K562 (cell line): ENCODE measurements at regions not wholly inside any gene's neighbourhood (a gene's known extent, or its start where the extent isn't known, plus 50 kb on each side); places are given as distances from the start of the nearest gene placed in this dataset.

Source experiments
- ATAC-seq: fragments of 200-7000 bp; cut with Tn5 transposase; 3 replicates; pipeline ENCODE4 v1.9.1; 2020; ENCODE audit warnings: moderate library complexity
- BruUV-seq: library from RNA; stranded (reverse); fragments of 400-500 nt; replicated peaks from 2 replicates; lab custom pipeline; 2021; lab: Mats Ljungman, UMichigan
- CTCF ChIA-PET: fragments of 300-600 bp; formaldehyde crosslinking; extraction: SDS; loops from one replicate; lab custom pipeline; 2021; ENCODE audit warnings: low intra/inter-chr PET ratio; lab: Yijun Ruan, JAX
- POLR2A ChIA-PET: fragments of 300-600, 350-650 bp; sonication (Branson Sonifier 250); formaldehyde crosslinking; extraction: SDS; loops from one replicate; lab custom pipeline; 2021; ENCODE audit warnings: antibody characterized with exemption, inconsistent platforms; lab: Yijun Ruan, JAX
- DNase-seq, 4 experiments: peaks; one replicate each; pipeline versions ENCODE4 v3.0.0 to v3.0.0-alpha.2; 2011 to 2018; ENCODE audit warnings: low spot score in 3 of 4, mixed read lengths in 3 of 4; ENCODE audit errors: extremely low read depth in 1 of 4
- FAIRE-seq: peaks from 2 replicates; lab custom pipeline; 2011; peaks lifted over from hg19 to GRCh38; lab: Jason Lieb, UNC
- H2AFZ ChIP-seq: 2 replicates; pipeline ENCODE4 v1.6.0; 2011; ENCODE audit warnings: low read depth, low read length, control low read depth, inconsistent platforms
- H3K27ac ChIP-seq: fragments of 200-600 bp; 3 replicates; pipeline ENCODE4 v1.8.0; 2011; ENCODE audit warnings: low read depth, mild to moderate bottlenecking, control low read depth, inconsistent platforms, low read length, moderate library complexity, mixed read lengths; ENCODE audit errors: extremely low read depth
- H3K27me3 ChIP-seq, 2 experiments: fragments of 300-600 bp in 1 of 2; 2 replicates in 1 of 2; 3 replicates in 1 of 2; pipeline versions ENCODE4 v1.6.0 to v1.8.0; 2011; ENCODE audit warnings: inconsistent platforms in 2 of 2, low read length in 2 of 2, mild to moderate bottlenecking in 1 of 2, mixed read lengths in 1 of 2, moderate library complexity in 1 of 2; ENCODE audit not compliant: control insufficient read depth in 2 of 2, insufficient read depth in 2 of 2
- H3K36me3 ChIP-seq: fragments of 300-600 bp; 3 replicates; pipeline ENCODE4 v1.8.0; 2011; ENCODE audit warnings: mild to moderate bottlenecking, low read length, inconsistent platforms; ENCODE audit not compliant: control insufficient read depth, insufficient read depth
- H3K4me1 ChIP-seq, 2 experiments: fragments of 200-600 bp in 1 of 2; replicated peaks in 1 of 2; 2 replicates in 1 of 2; 3 replicates in 1 of 2; pipeline versions ENCODE4 v1.5.1 to v1.8.0; 2011; ENCODE audit warnings: inconsistent platforms in 2 of 2, low read length in 2 of 2, mild to moderate bottlenecking in 1 of 2, mixed read lengths in 1 of 2, moderate library complexity in 1 of 2; ENCODE audit not compliant: control insufficient read depth in 2 of 2, insufficient read depth in 2 of 2
- H3K4me2 ChIP-seq: 2 replicates; pipeline ENCODE4 v1.6.1; 2011; ENCODE audit warnings: low read length, control low read depth, inconsistent platforms, mixed read lengths; ENCODE audit not compliant: insufficient read depth
- H3K4me3 ChIP-seq: fragments of 200-600 bp; sonication (generic), shearing (Covaris generic); 2 replicates; pipeline ENCODE4 v1.5.1; 2016; ENCODE audit warnings: control low read depth, inconsistent platforms
- H3K79me2 ChIP-seq: fragments of 200-600 bp; 3 replicates; pipeline ENCODE4 v1.8.0; 2011; ENCODE audit warnings: low read length, inconsistent platforms; ENCODE audit not compliant: control insufficient read depth, insufficient read depth
- H3K9ac ChIP-seq, 2 experiments: 2 replicates each; pipeline versions ENCODE4 v1.6.0 to v1.6.1; 2011; ENCODE audit warnings: low read depth in 2 of 2, low read length in 2 of 2, control low read depth in 1 of 2, inconsistent platforms in 1 of 2, mild to moderate bottlenecking in 1 of 2, mixed read lengths in 1 of 2; ENCODE audit not compliant: insufficient read depth in 1 of 2
- H3K9me1 ChIP-seq: one replicate; pipeline ENCODE4 v1.6.0; 2011; ENCODE audit warnings: inconsistent platforms, mild to moderate bottlenecking, low read length, moderate library complexity; ENCODE audit not compliant: control insufficient read depth, insufficient read depth
- H3K9me3 ChIP-seq: replicated peaks from 2 replicates; pipeline ENCODE4 v1.5.1; 2011; ENCODE audit warnings: low read depth, low read length, inconsistent platforms; ENCODE audit not compliant: control insufficient read depth, insufficient read depth
- H4K20me1 ChIP-seq: replicated peaks from 2 replicates; pipeline ENCODE4 v1.6.1; 2011; ENCODE audit warnings: low read length, inconsistent platforms, mixed read lengths; ENCODE audit not compliant: control insufficient read depth, insufficient read depth
- ETV1 ChIP-seq: fragments of 450-650 bp; conservative IDR thresholded peaks from 2 replicates; pipeline ENCODE4 v1.6.1; 2016; ENCODE audit warnings: missing genetic modification characterization, control low read depth, low read depth, missing compliant biosample characterization
- FOXM1 ChIP-seq, 2 experiments: fragments of 450-650 bp in 1 of 2; sonication (generic) in 1 of 2; formaldehyde crosslinking in 1 of 2; IDR thresholded peaks; 2 replicates each; pipeline versions ENCODE4 v1.6.1 to v1.9.0; 2017 to 2022; ENCODE audit warnings: low read depth in 2 of 2, mild to moderate bottlenecking in 2 of 2, missing genetic modification reagents in 1 of 2, moderate library complexity in 1 of 2
- RAD51 ChIP-seq: fragments of 450-650 bp; IDR thresholded peaks from 2 replicates; pipeline ENCODE4 v1.7.1; 2016; ENCODE audit warnings: low read depth, mild to moderate bottlenecking, borderline replicate concordance
- SIRT6 ChIP-seq: IDR thresholded peaks from one replicate; pipeline ENCODE4 v1.6.1; 2012; ENCODE audit warnings: low read depth, mild to moderate bottlenecking, control low read depth, inconsistent platforms, low read length, moderate library complexity
- SMARCB1 ChIP-seq: IDR thresholded peaks from 2 replicates; pipeline ENCODE4 v1.6.1; 2011; ENCODE audit warnings: improper control_type of control experiment, low read depth; ENCODE audit not compliant: insufficient read length
- ZNF318 ChIP-seq, 2 experiments: fragments of 450-650 bp; IDR thresholded peaks; 2 replicates each; pipeline ENCODE4 v1.6.1; 2016; ENCODE audit warnings: mild to moderate bottlenecking in 2 of 2, borderline replicate concordance in 1 of 2, low read depth in 1 of 2, moderate library complexity in 1 of 2
- ZNF696 ChIP-seq: fragments of 250-450 bp; sonication (Bioruptor Pico); conservative IDR thresholded peaks from 2 replicates; pipeline ENCODE4 v1.4.0; 2020; ENCODE audit warnings: mild to moderate bottlenecking, moderate library complexity
- WGBS: fragments of 100-300 bp; shearing (Covaris generic); methylation state at CpG from one replicate; pipeline ENCODE4 v1.1.6; 2016; ENCODE audit warnings: low coverage, mixed read lengths; ENCODE audit not compliant: insufficient coverage; ENCODE audit errors: missing lambda C conversion rate; 5-methylcytosine and 5-hydroxymethylcytosine counted together
- in situ Hi-C: fragments of 300-500 bp; cut with MboI; formaldehyde crosslinking; loops from 4 replicates; pipeline ENCODE4 v1.15.0; 2018; ENCODE audit warnings: inconsistent platforms, mixed read lengths
- intact Hi-C: fragments of 100-400 bp; cut with micrococcal nuclease; formaldehyde crosslinking; loops from 2 replicates; pipeline ENCODE4 v1.14.2; 2022
- TF ChIP-seq, protein P1 (sequence below): sonication (generic); formaldehyde crosslinking; IDR thresholded peaks from 2 replicates; pipeline ENCODE4 v1.8.0; 2022; ENCODE audit warnings: mild to moderate bottlenecking, missing genetic modification reagents

DNA sequence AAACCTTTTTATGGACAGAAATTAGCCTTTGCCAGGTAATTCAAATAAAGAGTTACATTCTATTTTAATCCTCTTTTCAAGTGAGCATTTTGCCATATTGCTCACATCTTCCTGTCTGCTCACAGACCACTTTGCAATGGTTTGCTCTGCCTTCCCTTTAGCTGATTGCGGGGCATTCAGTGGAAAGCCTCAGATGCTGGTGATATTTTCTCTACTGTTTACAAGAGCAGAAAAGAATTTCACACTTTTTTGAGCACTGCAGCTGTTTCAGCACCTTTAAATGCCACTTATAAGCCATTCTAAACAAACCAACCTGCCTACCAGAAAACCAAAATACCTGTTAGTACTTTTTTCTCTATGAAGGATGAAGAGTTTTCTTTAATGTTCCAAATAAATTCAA, 195.7 kb upstream of the LRIG3 start:
- no TSS peak for BruUV-seq
- Histone ChIP-seq H3K9me3 (no peaks in the 10 kb centered on the region), H3K27me3 (no peaks in the 10 kb centered on the region), H4K20me1 (no peaks in the 10 kb centered on the region), H3K9ac (no peak overlapping the region), H3K36me3 (no peaks in the 10 kb centered on the region), H3K9me1 (no peaks in the 10 kb centered on the region), H3K4me3 (no peak overlapping the region), H2AFZ (no peak overlapping the region), H3K4me2 (no peak overlapping the region), H3K79me2 (no peaks in the 10 kb centered on the region), H3K27ac (no peak overlapping the region), H3K4me1 (no peaks in the 10 kb centered on the region)
- ChIA-PET POLR2A (interaction anchor here (0.6 kb wide), 1 partner anchor 468 kb away, joined by 3 read pairs; no protein-coding TSS in a partner anchor), CTCF (no interaction called here)
- ATAC-seq, result no peak
- in situ Hi-C loops, result no loop called here
- intact Hi-C loops, result no loop called here
- no peak for DNase-seq
- no peak for FAIRE-seq
- 0% methylated on average over 1 of the region's 1 CpG for WGBS
- TF ChIP-seq SIRT6 (no peak), ZNF318 (IDR thresholded peaks at IDR 0.05; ENCODE audit: borderline replicate concordance in 1 of 2, low read depth in 1 of 2) (no peak), ETV1 (tag) (no peak), ZNF696 (no peak), FOXM1 (IDR thresholded peaks at IDR 0.05; ENCODE audit: low read depth) (no peak), FOXM1 (CRISPR knock-in tag; IDR thresholded peaks at IDR 0.05; ENCODE audit: low read depth) (no peak), SMARCB1 (no peak), RAD51 (no peak)
- TF ChIP-seq, protein P1, sequence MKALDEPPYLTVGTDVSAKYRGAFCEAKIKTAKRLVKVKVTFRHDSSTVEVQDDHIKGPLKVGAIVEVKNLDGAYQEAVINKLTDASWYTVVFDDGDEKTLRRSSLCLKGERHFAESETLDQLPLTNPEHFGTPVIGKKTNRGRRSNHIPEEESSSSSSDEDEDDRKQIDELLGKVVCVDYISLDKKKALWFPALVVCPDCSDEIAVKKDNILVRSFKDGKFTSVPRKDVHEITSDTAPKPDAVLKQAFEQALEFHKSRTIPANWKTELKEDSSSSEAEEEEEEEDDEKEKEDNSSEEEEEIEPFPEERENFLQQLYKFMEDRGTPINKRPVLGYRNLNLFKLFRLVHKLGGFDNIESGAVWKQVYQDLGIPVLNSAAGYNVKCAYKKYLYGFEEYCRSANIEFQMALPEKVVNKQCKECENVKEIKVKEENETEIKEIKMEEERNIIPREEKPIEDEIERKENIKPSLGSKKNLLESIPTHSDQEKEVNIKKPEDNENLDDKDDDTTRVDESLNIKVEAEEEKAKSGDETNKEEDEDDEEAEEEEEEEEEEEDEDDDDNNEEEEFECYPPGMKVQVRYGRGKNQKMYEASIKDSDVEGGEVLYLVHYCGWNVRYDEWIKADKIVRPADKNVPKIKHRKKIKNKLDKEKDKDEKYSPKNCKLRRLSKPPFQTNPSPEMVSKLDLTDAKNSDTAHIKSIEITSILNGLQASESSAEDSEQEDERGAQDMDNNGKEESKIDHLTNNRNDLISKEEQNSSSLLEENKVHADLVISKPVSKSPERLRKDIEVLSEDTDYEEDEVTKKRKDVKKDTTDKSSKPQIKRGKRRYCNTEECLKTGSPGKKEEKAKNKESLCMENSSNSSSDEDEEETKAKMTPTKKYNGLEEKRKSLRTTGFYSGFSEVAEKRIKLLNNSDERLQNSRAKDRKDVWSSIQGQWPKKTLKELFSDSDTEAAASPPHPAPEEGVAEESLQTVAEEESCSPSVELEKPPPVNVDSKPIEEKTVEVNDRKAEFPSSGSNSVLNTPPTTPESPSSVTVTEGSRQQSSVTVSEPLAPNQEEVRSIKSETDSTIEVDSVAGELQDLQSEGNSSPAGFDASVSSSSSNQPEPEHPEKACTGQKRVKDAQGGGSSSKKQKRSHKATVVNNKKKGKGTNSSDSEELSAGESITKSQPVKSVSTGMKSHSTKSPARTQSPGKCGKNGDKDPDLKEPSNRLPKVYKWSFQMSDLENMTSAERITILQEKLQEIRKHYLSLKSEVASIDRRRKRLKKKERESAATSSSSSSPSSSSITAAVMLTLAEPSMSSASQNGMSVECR (CRISPR knock-in tag), result no peak
